Prostate gland (tissue), 2 donors: ENCODE measurements at regions not wholly inside any gene's neighbourhood (a gene's known extent, or its start where the extent isn't known, plus 50 kb on each side); places are given as distances from the start of the nearest gene placed in this dataset.

Source experiments
- CTCF ChIP-seq, 4 experiments: fragments of 200-600 bp in 2 of 4; fragments of 450-650 bp in 2 of 4; sonication (generic) in 2 of 4; IDR thresholded peaks; 1 replicate in 3 of 4; 2 replicates in 1 of 4; pipeline ENCODE4 v1.5.1; 2016 to 2019; ENCODE audit warnings: antibody characterized with exemption in 4 of 4, mild to moderate bottlenecking in 2 of 4, moderate library complexity in 2 of 4
- POLR2A ChIP-seq: fragments of 450-650 bp; IDR thresholded peaks from one replicate; pipeline ENCODE4 v1.6.1; 2016; ENCODE audit warnings: antibody characterized with exemption, mild to moderate bottlenecking
- POLR2AphosphoS5 ChIP-seq: sonication (generic); formaldehyde crosslinking; IDR thresholded peaks from one replicate; pipeline ENCODE4 v1.6.1; 2017; ENCODE audit warnings: antibody characterized with exemption

GRCh38 chr18:43524260-43524659 lies 247.0 kb upstream of the SYT4 start:
- no peak for TF ChIP-seq CTCF (IDR thresholded peaks at IDR 0.05)
- TF ChIP-seq POLR2A = no peak
- TF ChIP-seq POLR2AphosphoS5 = no peak
